ENCODE measurements at regions not wholly inside any gene's neighbourhood (a gene's known extent, or its start where the extent isn't known, plus 50 kb on each side); places are given as distances from the start of the nearest gene placed in this dataset.

GRCh38 chr5:8633696-8634095 lies 764.7 kb downstream of the MTRR start:
- no peak for TF ChIP-seq EP300 (IDR thresholded peaks at IDR 0.05)
- no peak for TF ChIP-seq CTCF (IDR thresholded peaks at IDR 0.05)
- no peak for TF ChIP-seq POLR2A (IDR thresholded peaks at IDR 0.05)
